ENCODE measurements at regions not wholly inside any gene's neighbourhood (a gene's known extent, or its start where the extent isn't known, plus 50 kb on each side); places are given as distances from the start of the nearest gene placed in this dataset.

DNA sequence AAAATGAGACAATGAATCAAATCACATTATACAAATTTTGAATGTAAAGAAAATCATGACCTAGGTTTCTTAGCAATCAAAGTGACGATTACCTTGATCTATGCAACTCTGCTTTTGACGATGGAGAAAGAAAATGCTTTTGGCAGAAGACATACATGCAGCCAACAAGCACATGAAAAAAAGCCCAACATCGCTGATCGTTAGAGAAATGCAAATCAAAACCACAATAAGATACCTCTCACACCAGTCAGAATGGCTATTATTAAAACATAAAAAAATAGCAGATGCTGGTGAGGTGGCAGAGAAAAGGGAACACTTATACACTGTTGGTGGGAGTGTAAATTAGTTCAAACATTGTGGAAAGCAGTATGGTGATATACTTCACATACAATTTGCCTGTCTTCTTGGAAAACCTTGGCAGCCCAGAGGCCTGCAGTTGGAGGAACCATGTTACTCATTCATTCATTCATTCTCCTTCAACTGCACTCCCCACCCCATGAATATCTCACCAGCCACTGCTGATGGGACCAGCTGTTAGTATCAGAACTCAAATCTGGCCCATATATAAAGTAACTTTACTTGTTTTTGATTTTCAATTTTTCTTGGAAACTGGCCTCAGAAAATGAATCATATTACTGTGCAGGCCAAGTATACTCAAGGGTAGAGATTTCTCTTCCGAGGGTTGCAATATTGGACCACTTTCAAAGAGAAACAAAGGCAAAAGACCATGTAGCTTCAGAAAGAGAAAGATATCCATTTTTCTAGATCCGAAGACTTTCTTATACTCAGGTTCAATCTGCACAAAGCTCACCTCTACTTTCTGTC, 358.6 kb upstream of the ARHGEF26 start:
- Mint-ChIP-seq H3K4me1 (ENCODE audit: low read depth, unreplicated experiment) (no peaks in the 10 kb centered on the region), H3K9me3 (ENCODE audit: low read depth, unreplicated experiment) (peaks cover 2% of the 10 kb centered on the region), H3K4me3 (ENCODE audit: low read depth, unreplicated experiment) (no peak overlapping the region), H3K27ac (ENCODE audit: unreplicated experiment) (no peak overlapping the region), H3K27me3 (ENCODE audit: unreplicated experiment) (no peaks in the 10 kb centered on the region), H3K36me3 (ENCODE audit: insufficient read depth, unreplicated experiment) (no peaks in the 10 kb centered on the region)
- TF ChIP-seq, protein P1, sequence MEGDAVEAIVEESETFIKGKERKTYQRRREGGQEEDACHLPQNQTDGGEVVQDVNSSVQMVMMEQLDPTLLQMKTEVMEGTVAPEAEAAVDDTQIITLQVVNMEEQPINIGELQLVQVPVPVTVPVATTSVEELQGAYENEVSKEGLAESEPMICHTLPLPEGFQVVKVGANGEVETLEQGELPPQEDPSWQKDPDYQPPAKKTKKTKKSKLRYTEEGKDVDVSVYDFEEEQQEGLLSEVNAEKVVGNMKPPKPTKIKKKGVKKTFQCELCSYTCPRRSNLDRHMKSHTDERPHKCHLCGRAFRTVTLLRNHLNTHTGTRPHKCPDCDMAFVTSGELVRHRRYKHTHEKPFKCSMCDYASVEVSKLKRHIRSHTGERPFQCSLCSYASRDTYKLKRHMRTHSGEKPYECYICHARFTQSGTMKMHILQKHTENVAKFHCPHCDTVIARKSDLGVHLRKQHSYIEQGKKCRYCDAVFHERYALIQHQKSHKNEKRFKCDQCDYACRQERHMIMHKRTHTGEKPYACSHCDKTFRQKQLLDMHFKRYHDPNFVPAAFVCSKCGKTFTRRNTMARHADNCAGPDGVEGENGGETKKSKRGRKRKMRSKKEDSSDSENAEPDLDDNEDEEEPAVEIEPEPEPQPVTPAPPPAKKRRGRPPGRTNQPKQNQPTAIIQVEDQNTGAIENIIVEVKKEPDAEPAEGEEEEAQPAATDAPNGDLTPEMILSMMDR (IDR thresholded peaks at IDR 0.05; ENCODE audit: unreplicated experiment), result no peak
- intact Hi-C loops (cut with micrococcal nuclease; ENCODE audit: unreplicated experiment), result loop anchor here (2.0 kb wide), 1 partner anchor 64 kb away; no protein-coding TSS in a partner anchor
- BruUV-seq (replicated peaks), result no TSS peak
- CTCF ChIA-PET, result no interaction called here
- no peak for DNase-seq

DNA sequence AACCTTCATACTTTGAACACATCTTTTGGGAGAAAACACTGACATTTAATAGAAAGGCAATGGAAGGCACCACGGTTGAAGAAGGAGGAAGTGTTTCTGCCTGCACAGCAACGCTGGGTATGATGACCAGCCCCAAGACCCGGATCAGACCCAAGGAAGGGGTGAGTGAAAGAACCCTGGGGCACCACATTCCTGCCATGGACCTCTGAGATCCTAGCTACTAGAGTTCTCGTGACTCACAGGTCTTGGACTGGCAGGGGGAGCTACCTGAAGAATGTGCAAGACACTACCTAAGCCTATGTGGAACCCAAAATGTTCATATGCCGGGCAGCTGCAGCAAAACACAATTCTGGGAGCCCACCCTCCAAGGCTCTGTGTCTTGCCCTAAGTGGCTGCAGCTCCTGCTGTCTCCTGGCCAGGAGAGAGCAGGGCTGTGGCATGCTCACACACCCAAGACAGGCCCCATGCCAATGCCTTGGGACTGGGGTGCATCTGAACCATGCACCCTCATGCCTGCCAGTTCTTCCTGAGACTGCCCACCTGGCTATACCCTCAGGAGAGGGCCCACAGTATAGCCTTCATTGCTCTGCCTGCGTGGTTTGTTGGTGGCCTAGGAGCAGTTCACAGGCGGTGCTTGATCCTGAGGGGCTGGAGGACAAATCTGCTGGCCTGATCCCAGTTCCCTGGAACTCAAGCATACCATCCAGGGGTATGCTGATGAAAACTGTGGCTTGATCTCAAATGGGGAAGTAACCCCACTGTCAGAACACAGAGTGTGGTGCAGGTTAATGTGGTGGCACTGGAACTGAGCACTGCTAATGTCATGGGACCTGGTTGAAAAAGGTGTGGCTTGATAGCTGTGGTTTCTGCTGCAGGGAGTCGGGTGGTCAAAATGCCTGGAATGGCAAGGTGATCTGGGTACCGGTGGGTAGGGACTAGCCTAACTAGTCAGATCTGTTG, 353.3 kb upstream of the ARHGEF26 start:
- no peaks in the 10 kb centered on the region for H3K36me3 Mint-ChIP-seq (ENCODE audit: insufficient read depth, unreplicated experiment)
- no peaks in the 10 kb centered on the region for H3K27me3 Mint-ChIP-seq (ENCODE audit: unreplicated experiment)
- H3K4me1 Mint-ChIP-seq (ENCODE audit: low read depth, unreplicated experiment), result peaks cover 11% of the 10 kb centered on the region
- no peak for DNase-seq
- no peak overlapping the region for H3K4me3 Mint-ChIP-seq (ENCODE audit: low read depth, unreplicated experiment)
- peaks cover 2% of the 10 kb centered on the region for H3K9me3 Mint-ChIP-seq (ENCODE audit: low read depth, unreplicated experiment)
- TF ChIP-seq, protein P1 (IDR thresholded peaks at IDR 0.05; ENCODE audit: unreplicated experiment), result no peak
- CTCF ChIA-PET, result interaction anchor here (0.8 to 1.4 kb wide), 7 partner anchors 16 to 728 kb away, joined by 3 to 8 read pairs (median 5); no protein-coding TSS in a partner anchor
- intact Hi-C loops (cut with micrococcal nuclease; ENCODE audit: unreplicated experiment), result loop anchor here (2.0 to 5.0 kb wide), 4 partner anchors 331 to 741 kb away; partner anchors contain the start of gene RAP2B
- no peak overlapping the region for H3K27ac Mint-ChIP-seq (ENCODE audit: unreplicated experiment)
- no TSS peak for BruUV-seq (replicated peaks)

GRCh38 chr3:153768561-153769469, 352.4 kb upstream of the ARHGEF26 start:
- H3K9me3 Mint-ChIP-seq (ENCODE audit: low read depth, unreplicated experiment), result peaks cover 2% of the 10 kb centered on the region
- no peaks in the 10 kb centered on the region for H3K36me3 Mint-ChIP-seq (ENCODE audit: insufficient read depth, unreplicated experiment)
- peak; percentile 75 for DNase-seq
- TF ChIP-seq, protein P1 (IDR thresholded peaks at IDR 0.05; ENCODE audit: unreplicated experiment), result peak; percentile 96
- no peaks in the 10 kb centered on the region for H3K27me3 Mint-ChIP-seq (ENCODE audit: unreplicated experiment)
- CTCF ChIA-PET, result interaction anchor here (0.8 to 1.4 kb wide), 7 partner anchors 16 to 729 kb away, joined by 3 to 8 read pairs (median 5); no protein-coding TSS in a partner anchor
- no peak overlapping the region for H3K4me3 Mint-ChIP-seq (ENCODE audit: low read depth, unreplicated experiment)
- H3K4me1 Mint-ChIP-seq (ENCODE audit: low read depth, unreplicated experiment), result peaks cover 11% of the 10 kb centered on the region
- no peak overlapping the region for H3K27ac Mint-ChIP-seq (ENCODE audit: unreplicated experiment)
- intact Hi-C loops (cut with micrococcal nuclease; ENCODE audit: unreplicated experiment), result loop anchor here (1.0 to 5.0 kb wide), 7 partner anchors 65 to 742 kb away; partner anchors contain the start of gene RAP2B
- no TSS peak for BruUV-seq (replicated peaks)
